Panc1 (cell line): ENCODE measurements at regions not wholly inside any gene's neighbourhood (a gene's known extent, or its start where the extent isn't known, plus 50 kb on each side); places are given as distances from the start of the nearest gene placed in this dataset.

ENCODE experiments used
- ATAC-seq: fragments of 200-7000 bp; cut with Tn5 transposase; 2 replicates; pipeline ENCODE4 v1.9.1; 2020; ENCODE audit warnings: mild to moderate bottlenecking, moderate library complexity
- BruUV-seq: library from RNA; stranded (reverse); fragments of 400-500 nt; replicated peaks from 2 replicates; lab custom pipeline; 2021; lab: Mats Ljungman, UMichigan
- CTCF ChIA-PET: fragments of 300-600 bp; sonication (Branson Sonifier 250); formaldehyde crosslinking; loops from one replicate; lab custom pipeline; 2022; ENCODE audit warnings: antibody characterized with exemption; lab: Charles Lee
- POLR2A ChIA-PET: fragments of 300-600 bp; sonication (Branson Sonifier 250); formaldehyde crosslinking; loops from one replicate; lab custom pipeline; 2022; ENCODE audit warnings: antibody characterized with exemption; lab: Charles Lee
- DNase-seq: peaks from one replicate; pipeline ENCODE4 v3.0.0-alpha.2; 2010; ENCODE audit warnings: low read depth, low spot score
- H3K27ac ChIP-seq: 2 replicates; pipeline ENCODE4 v1.5.1; 2011; ENCODE audit warnings: mild to moderate bottlenecking, low read length, inconsistent platforms
- H3K27me3 ChIP-seq: fragments of 200-500 bp; sonication (Bioruptor generic); 2 replicates; pipeline ENCODE4 v1.6.0; 2014; ENCODE audit warnings: low read length, inconsistent platforms; ENCODE audit not compliant: control insufficient read depth, insufficient read depth
- H3K36me3 ChIP-seq: fragments of 200-500 bp; sonication (Bioruptor generic); 2 replicates; pipeline ENCODE4 v1.5.1; 2014; ENCODE audit warnings: inconsistent platforms, mild to moderate bottlenecking, low read length, moderate library complexity; ENCODE audit not compliant: control insufficient read depth, insufficient read depth
- H3K4me1 ChIP-seq: 2 replicates; pipeline ENCODE4 v1.5.1; 2011; ENCODE audit warnings: inconsistent platforms, mild to moderate bottlenecking, low read length, moderate library complexity; ENCODE audit not compliant: control insufficient read depth, insufficient read depth
- H3K4me3 ChIP-seq, 2 experiments: 2 replicates each; pipeline ENCODE4 v1.5.1; 2011 to 2012; ENCODE audit warnings: low read depth in 2 of 2, low read length in 2 of 2, mild to moderate bottlenecking in 2 of 2, inconsistent platforms in 1 of 2, moderate library complexity in 1 of 2
- H3K9me3 ChIP-seq: fragments of 200-500 bp; sonication (Bioruptor generic); 2 replicates; pipeline ENCODE4 v1.5.1; 2014; ENCODE audit warnings: low read depth, mild to moderate bottlenecking, inconsistent platforms, low read length, moderate library complexity; ENCODE audit not compliant: control insufficient read depth, insufficient read depth
- CTCF ChIP-seq: fragments of 450-650 bp; IDR thresholded peaks from 2 replicates; pipeline ENCODE4 v1.5.1; 2017; ENCODE audit warnings: mild to moderate bottlenecking
- POLR2AphosphoS5 ChIP-seq: IDR thresholded peaks from 2 replicates; pipeline ENCODE4 v1.6.1; 2012; ENCODE audit warnings: mild to moderate bottlenecking, low read depth, low read length, moderate library complexity
- REST ChIP-seq, 2 experiments: IDR thresholded peaks; 2 replicates each; pipeline ENCODE4 v1.6.1; 2011 to 2012; ENCODE audit warnings: low read depth in 2 of 2, control low read depth in 1 of 2, low read length in 1 of 2, mild to moderate bottlenecking in 1 of 2, moderate library complexity in 1 of 2; ENCODE audit not compliant: insufficient read depth in 1 of 2
- SIN3A ChIP-seq: IDR thresholded peaks from 2 replicates; pipeline ENCODE4 v1.6.1; 2012; ENCODE audit warnings: low read depth, mild to moderate bottlenecking, low read length, moderate library complexity, borderline replicate concordance; ENCODE audit not compliant: insufficient read depth
- TCF7L2 ChIP-seq: IDR thresholded peaks from 2 replicates; pipeline ENCODE4 v1.6.1; 2011; ENCODE audit warnings: mild to moderate bottlenecking, low read depth, low read length, inconsistent platforms
- in situ Hi-C: cut with HindIII; loops from 2 replicates; pipeline ENCODE4 v1.10.0; 2016; ENCODE audit warnings: low sequenced_read_pairs, low pct_unique_long_range_greater_than_20kb
- intact Hi-C: fragments of 100-400 bp; cut with micrococcal nuclease; formaldehyde crosslinking; loops from one replicate; pipeline ENCODE4 v1.10.0; 2022; ENCODE audit not compliant: unreplicated experiment

- in situ Hi-C loops = no loop called here
- H3K36me3 ChIP-seq = no peaks in the 10 kb centered on the region
- no peak for TF ChIP-seq SIN3A
- no peak for TF ChIP-seq TCF7L2
- TF ChIP-seq CTCF = peak; percentile 63
- no peak for TF ChIP-seq REST (IDR thresholded peaks at IDR 0.05; ENCODE audit: insufficient read depth in 1 of 2, low read depth in 2 of 2, low read length in 1 of 2)
- TF ChIP-seq POLR2AphosphoS5 = no peak
- DNase-seq (no peak), ATAC-seq (no peak)
- intact Hi-C loops = loop anchor here (10.0 kb wide), 3 partner anchors 98 to 1102 kb away; partner anchors contain the start of gene GLRA2
- POLR2A ChIA-PET = no interaction called here
- H3K9me3 ChIP-seq = no peaks in the 10 kb centered on the region
- no peaks in the 10 kb centered on the region for H3K4me1 ChIP-seq
- no peaks in the 10 kb centered on the region for H3K27me3 ChIP-seq
- no peak overlapping the region for H3K4me3 ChIP-seq
- BruUV-seq = no TSS peak
- H3K27ac ChIP-seq = no peak overlapping the region
- CTCF ChIA-PET = no interaction called here
Measured at GRCh38 chrX:15146515-15146914, 123.4 kb downstream of the ASB9 start.

- Histone ChIP-seq H3K4me3 (no peak overlapping the region), H3K9me3 (no peaks in the 10 kb centered on the region), H3K36me3 (no peaks in the 10 kb centered on the region), H3K4me1 (no peaks in the 10 kb centered on the region), H3K27me3 (no peaks in the 10 kb centered on the region), H3K27ac (no peak overlapping the region)
- ATAC-seq = no peak
- intact Hi-C loops = loop anchor here (10.0 kb wide), 3 partner anchors 101 to 1099 kb away; partner anchors contain the start of gene GLRA2
- ChIA-PET CTCF (no interaction called here), POLR2A (no interaction called here)
- in situ Hi-C loops = no loop called here
- TF ChIP-seq TCF7L2 = no peak
- no peak for TF ChIP-seq CTCF
- TF ChIP-seq SIN3A = no peak
- TF ChIP-seq REST (IDR thresholded peaks at IDR 0.05; ENCODE audit: insufficient read depth in 1 of 2, low read depth in 2 of 2, low read length in 1 of 2) = no peak
- TF ChIP-seq POLR2AphosphoS5 = no peak
- no TSS peak for BruUV-seq
- DNase-seq = no peak
Measured at GRCh38 chrX:15143825-15144121, 126.1 kb downstream of the ASB9 start.
